ENCODE measurements at regions not wholly inside any gene's neighbourhood (a gene's known extent, or its start where the extent isn't known, plus 50 kb on each side); places are given as distances from the start of the nearest gene placed in this dataset.

GRCh38 chr12:84553331-84554117 is 359.1 kb downstream of the SLC6A15 start:
- H3K27me3 ChIP-seq (ENCODE audit: insufficient read depth, low read length, poor library complexity), result no peaks in the 10 kb centered on the region
- no peak for ATAC-seq (ENCODE audit: insufficient read depth, low read depth)
- no peaks in the 10 kb centered on the region for H3K36me3 ChIP-seq (ENCODE audit: insufficient read depth, low read length)
- H3K4me1 ChIP-seq (ENCODE audit: insufficient read depth, low read length), result no peaks in the 10 kb centered on the region
- H2AFZ ChIP-seq (ENCODE audit: low read depth, low read length), result no peak overlapping the region
- no peaks in the 10 kb centered on the region for H3K79me2 ChIP-seq (ENCODE audit: insufficient read depth, low read length)
- no peak overlapping the region for H3K27ac ChIP-seq (ENCODE audit: low read length)
- no peak overlapping the region for H3K9ac ChIP-seq (ENCODE audit: low read depth, low read length)
- no peak overlapping the region for H3K4me3 ChIP-seq (ENCODE audit: low read depth in 1 of 2, low read length in 2 of 2)
- TF ChIP-seq CTCF (IDR thresholded peaks at IDR 0.05; ENCODE audit: borderline replicate concordance, extremely low read depth, low read length, poor library complexity, severe bottlenecking), result no peak
- TF ChIP-seq EZH2 (IDR thresholded peaks at IDR 0.05; ENCODE audit: borderline replicate concordance, low read depth, low read length, severe bottlenecking), result no peak
- H4K20me1 ChIP-seq (ENCODE audit: insufficient read depth, low read length), result no peaks in the 10 kb centered on the region
- no peak overlapping the region for H3K4me2 ChIP-seq (ENCODE audit: insufficient read depth, low read length)
- DNase-seq, result no peak
- no peaks in the 10 kb centered on the region for H3K9me3 ChIP-seq (ENCODE audit: insufficient read depth, low read length, severe bottlenecking)

GRCh38 chr12:84551373-84551772 is 361.2 kb downstream of the SLC6A15 start:
- Histone ChIP-seq H2AFZ (ENCODE audit: low read depth, low read length) (no peak overlapping the region), H3K79me2 (ENCODE audit: insufficient read depth, low read length) (no peaks in the 10 kb centered on the region), H3K27ac (ENCODE audit: low read length) (no peak overlapping the region), H3K36me3 (ENCODE audit: insufficient read depth, low read length) (no peaks in the 10 kb centered on the region), H3K27me3 (ENCODE audit: insufficient read depth, low read length, poor library complexity) (no peaks in the 10 kb centered on the region), H4K20me1 (ENCODE audit: insufficient read depth, low read length) (no peaks in the 10 kb centered on the region), H3K9ac (ENCODE audit: low read depth, low read length) (no peak overlapping the region), H3K4me3 (ENCODE audit: low read depth in 1 of 2, low read length in 2 of 2) (no peak overlapping the region), H3K4me2 (ENCODE audit: insufficient read depth, low read length) (no peak overlapping the region), H3K4me1 (ENCODE audit: insufficient read depth, low read length) (no peaks in the 10 kb centered on the region), H3K9me3 (ENCODE audit: insufficient read depth, low read length, severe bottlenecking) (no peaks in the 10 kb centered on the region)
- no peak for ATAC-seq (ENCODE audit: insufficient read depth, low read depth)
- TF ChIP-seq CTCF (IDR thresholded peaks at IDR 0.05; ENCODE audit: borderline replicate concordance, extremely low read depth, low read length, poor library complexity, severe bottlenecking) (no peak), EZH2 (IDR thresholded peaks at IDR 0.05; ENCODE audit: borderline replicate concordance, low read depth, low read length, severe bottlenecking) (no peak)
- no peak for DNase-seq

GRCh38 chr12:84550518-84550917 is 362.1 kb downstream of the SLC6A15 start:
- no peaks in the 10 kb centered on the region for H3K27me3 ChIP-seq (ENCODE audit: insufficient read depth, low read length, poor library complexity)
- H3K27ac ChIP-seq (ENCODE audit: low read length), result no peak overlapping the region
- no peak for DNase-seq
- H3K4me1 ChIP-seq (ENCODE audit: insufficient read depth, low read length), result no peaks in the 10 kb centered on the region
- no peak overlapping the region for H2AFZ ChIP-seq (ENCODE audit: low read depth, low read length)
- H3K9me3 ChIP-seq (ENCODE audit: insufficient read depth, low read length, severe bottlenecking), result no peaks in the 10 kb centered on the region
- TF ChIP-seq EZH2 (IDR thresholded peaks at IDR 0.05; ENCODE audit: borderline replicate concordance, low read depth, low read length, severe bottlenecking) (no peak), CTCF (IDR thresholded peaks at IDR 0.05; ENCODE audit: borderline replicate concordance, extremely low read depth, low read length, poor library complexity, severe bottlenecking) (no peak)
- H4K20me1 ChIP-seq (ENCODE audit: insufficient read depth, low read length), result no peaks in the 10 kb centered on the region
- no peaks in the 10 kb centered on the region for H3K79me2 ChIP-seq (ENCODE audit: insufficient read depth, low read length)
- no peaks in the 10 kb centered on the region for H3K36me3 ChIP-seq (ENCODE audit: insufficient read depth, low read length)
- no peak overlapping the region for H3K4me2 ChIP-seq (ENCODE audit: insufficient read depth, low read length)
- no peak overlapping the region for H3K4me3 ChIP-seq (ENCODE audit: low read depth in 1 of 2, low read length in 2 of 2)
- H3K9ac ChIP-seq (ENCODE audit: low read depth, low read length), result no peak overlapping the region
- no peak for ATAC-seq (ENCODE audit: insufficient read depth, low read depth)

Data from DND-41 (cell line).